ENCODE measurements at regions not wholly inside any gene's neighbourhood (a gene's known extent, or its start where the extent isn't known, plus 50 kb on each side); places are given as distances from the start of the nearest gene placed in this dataset.
A peak's percentile ranks its signal among the peaks of the same experiment; 100 is the strongest.

GRCh38 chr6:104630955-104631354, 228.8 kb downstream of the HACE1 start:
- no peaks in the 10 kb centered on the region for H3K36me3 ChIP-seq
- H3K9me3 ChIP-seq, result no peaks in the 10 kb centered on the region
- no peak for DNase-seq
- H3K27ac ChIP-seq, result no peak overlapping the region
- intact Hi-C loops (cut with DNase I), result no loop called here
- no peak overlapping the region for H3K4me3 ChIP-seq
- no peaks in the 10 kb centered on the region for H3K27me3 ChIP-seq
- ATAC-seq, result no peak
- no peak for TF ChIP-seq CTCF (IDR thresholded peaks at IDR 0.05)
- no peaks in the 10 kb centered on the region for H3K4me1 ChIP-seq
- no peak for FAIRE-seq

- no peaks in the 10 kb centered on the region for H3K27me3 ChIP-seq
- H3K27ac ChIP-seq, result no peak overlapping the region
- 34 to 42% methylated on average over 3 of the region's 3 CpGs for WGBS, 2 donors
- no peaks in the 10 kb centered on the region for H3K36me3 ChIP-seq
- no peak for TF ChIP-seq CTCF (IDR thresholded peaks at IDR 0.05)
- DNase-seq, result no peak
- no peak for ATAC-seq
- no peaks in the 10 kb centered on the region for H3K4me1 ChIP-seq
- FAIRE-seq, result no peak
- intact Hi-C loops (cut with DNase I), result no loop called here
- no peak overlapping the region for H3K4me3 ChIP-seq
- no peaks in the 10 kb centered on the region for H3K9me3 ChIP-seq
Observed at GRCh38 chr6:104630522-104630921, 229.2 kb downstream of the HACE1 start.

- H3K27ac ChIP-seq, result no peak overlapping the region
- H3K9me3 ChIP-seq, result no peaks in the 10 kb centered on the region
- ATAC-seq, result no peak
- H3K27me3 ChIP-seq, result no peaks in the 10 kb centered on the region
- H3K4me1 ChIP-seq, result no peaks in the 10 kb centered on the region
- TF ChIP-seq CTCF (IDR thresholded peaks at IDR 0.05), result no peak
- DNase-seq, result no peak
- H3K36me3 ChIP-seq, result no peaks in the 10 kb centered on the region
- no peak overlapping the region for H3K4me3 ChIP-seq
- whole genome bisulfite sequencing, 2 donors, result 42 to 46% methylated on average over 4 of the region's 4 CpGs
- FAIRE-seq, result no peak
- intact Hi-C loops (cut with DNase I), result no loop called here
Observed at GRCh38 chr6:104629826-104630225, 229.9 kb downstream of the HACE1 start.

DNA sequence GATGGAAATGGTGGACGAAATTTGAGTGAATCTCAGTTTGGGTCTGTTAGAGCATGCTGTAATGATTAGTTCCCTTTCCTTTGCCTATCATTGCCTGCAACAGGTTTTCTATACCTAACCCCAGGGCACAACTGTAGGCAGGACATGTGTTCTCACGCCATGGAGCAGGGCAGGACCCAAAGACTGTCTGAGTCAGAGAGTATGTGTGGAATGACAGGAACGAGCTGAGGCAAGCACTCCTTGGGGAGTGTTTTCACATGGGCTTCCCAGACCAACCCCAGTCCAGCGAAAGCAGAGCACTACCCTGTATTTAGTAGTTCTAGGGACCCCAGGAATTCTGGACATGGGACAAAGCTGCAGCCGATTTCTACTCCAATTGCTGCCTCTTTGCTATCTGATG, 234.2 kb downstream of the HACE1 start:
- ATAC-seq, result peak in 1 of 4 donors; percentile 63
- no peak overlapping the region for H3K27ac ChIP-seq
- H3K27me3 ChIP-seq, result no peaks in the 10 kb centered on the region
- no peak overlapping the region for H3K4me3 ChIP-seq
- no peaks in the 10 kb centered on the region for H3K9me3 ChIP-seq
- WGBS, 2 donors, result 67 to 71% methylated on average over 5 of the region's 5 CpGs
- no peak for TF ChIP-seq CTCF (IDR thresholded peaks at IDR 0.05)
- no peak for FAIRE-seq
- no peaks in the 10 kb centered on the region for H3K4me1 ChIP-seq
- no peak for DNase-seq
- intact Hi-C loops (cut with DNase I), result no loop called here
- H3K36me3 ChIP-seq, result no peaks in the 10 kb centered on the region

- Histone ChIP-seq H3K27me3 (no peaks in the 10 kb centered on the region), H3K36me3 (no peaks in the 10 kb centered on the region), H3K9me3 (no peaks in the 10 kb centered on the region), H3K4me1 (no peaks in the 10 kb centered on the region), H3K4me3 (no peak overlapping the region), H3K27ac (no peak overlapping the region)
- TF ChIP-seq CTCF (IDR thresholded peaks at IDR 0.05), result no peak
- no peak for DNase-seq
- FAIRE-seq, result no peak
- intact Hi-C loops (cut with DNase I), result no loop called here
- WGBS, 2 donors, result 47 to 52% methylated on average over 9 of the region's 9 CpGs
- ATAC-seq, result peak in 2 of 4 donors; percentile 51 to 56
Observed at GRCh38 chr6:104623052-104623690, 236.5 kb downstream of the HACE1 start.

Measured in pancreas (tissue), 10 donors.